HFFc6 (cell line): ENCODE measurements at regions not wholly inside any gene's neighbourhood (a gene's known extent, or its start where the extent isn't known, plus 50 kb on each side); places are given as distances from the start of the nearest gene placed in this dataset.

ENCODE experiments used
- DNase-seq: peaks from one replicate; pipeline ENCODE4 v3.0.0-alpha.2; 2018
- H3K27ac Mint-ChIP-seq: 2 replicates; pipeline ENCODE4 v1.8.0; 2020; ENCODE audit warnings: mild to moderate bottlenecking, mixed read lengths
- H3K27me3 Mint-ChIP-seq: 2 replicates; pipeline ENCODE4 v1.8.0; 2021; ENCODE audit warnings: mild to moderate bottlenecking, moderate library complexity, mixed read lengths; ENCODE audit not compliant: insufficient read depth
- H3K36me3 Mint-ChIP-seq: 2 replicates; pipeline ENCODE4 v1.8.0; 2021; ENCODE audit warnings: low read depth, mixed read lengths
- H3K4me1 Mint-ChIP-seq: 2 replicates; pipeline ENCODE4 v1.8.0; 2020; ENCODE audit warnings: low read depth, mixed read lengths
- H3K4me3 Mint-ChIP-seq: 2 replicates; pipeline ENCODE4 v1.8.0; 2020; ENCODE audit warnings: mild to moderate bottlenecking, moderate library complexity, mixed read lengths
- H3K9me3 Mint-ChIP-seq: 2 replicates; pipeline ENCODE4 v1.8.0; 2020; ENCODE audit warnings: mild to moderate bottlenecking, mixed read lengths
- CTCF ChIP-seq: fragments of 200-600 bp; sonication (generic); IDR thresholded peaks from 2 replicates; pipeline ENCODE4 v1.5.0; 2021; ENCODE audit warnings: antibody characterized with exemption, mild to moderate bottlenecking

- Mint-ChIP-seq H3K4me3 (no peak overlapping the region), H3K4me1 (peaks cover 39% of the 10 kb centered on the region), H3K27ac (no peak overlapping the region), H3K36me3 (no peaks in the 10 kb centered on the region), H3K9me3 (no peaks in the 10 kb centered on the region), H3K27me3 (no peaks in the 10 kb centered on the region)
- no peak for TF ChIP-seq CTCF
- no peak for DNase-seq
Measured at GRCh38 chr4:80135702-80136058, 61.6 kb upstream of the PRDM8 start.

- no peak overlapping the region for H3K4me3 Mint-ChIP-seq
Measured at GRCh38 chr4:80134936-80135701, 62.1 kb upstream of the ANTXR2 start.

GRCh38 chr4:80133240-80133783, 60.3 kb upstream of the ANTXR2 start:
- no peak for DNase-seq
- TF ChIP-seq CTCF, result no peak
- Mint-ChIP-seq H3K27me3 (no peaks in the 10 kb centered on the region), H3K27ac (no peak overlapping the region), H3K4me3 (no peak overlapping the region), H3K9me3 (no peaks in the 10 kb centered on the region), H3K36me3 (no peaks in the 10 kb centered on the region), H3K4me1 (peaks cover 45% of the 10 kb centered on the region)

More at GRCh38 chr4:80134936-80135701, 62.1 kb upstream of the ANTXR2 start:
- TF ChIP-seq CTCF, result no peak
- H3K27ac Mint-ChIP-seq, result no peak overlapping the region
- no peak for DNase-seq
- H3K9me3 Mint-ChIP-seq, result no peaks in the 10 kb centered on the region
- H3K27me3 Mint-ChIP-seq, result no peaks in the 10 kb centered on the region
- H3K4me1 Mint-ChIP-seq, result peaks cover 41% of the 10 kb centered on the region
- no peaks in the 10 kb centered on the region for H3K36me3 Mint-ChIP-seq

- no peak for TF ChIP-seq CTCF
- DNase-seq, result no peak
- Mint-ChIP-seq H3K4me1 (peaks cover 56% of the 10 kb centered on the region), H3K36me3 (peaks cover 5% of the 10 kb centered on the region; the same call in 1 of the 2 replicates), H3K27me3 (no peaks in the 10 kb centered on the region; the same call in 1 of the 2 replicates), H3K4me3 (no peak overlapping the region), H3K27ac (no peak overlapping the region), H3K9me3 (no peaks in the 10 kb centered on the region)
Measured at GRCh38 chr4:80129785-80130184, 56.8 kb upstream of the ANTXR2 start.

- Mint-ChIP-seq H3K4me3 (no peak overlapping the region), H3K27me3 (no peaks in the 10 kb centered on the region; the same call in 1 of the 2 replicates), H3K27ac (no peak overlapping the region)
Measured at GRCh38 chr4:80128941-80129340, 55.9 kb upstream of the ANTXR2 start.

More at GRCh38 chr4:80128941-80129340, 55.9 kb upstream of the ANTXR2 start:
- DNase-seq, result no peak
- Mint-ChIP-seq H3K9me3 (no peaks in the 10 kb centered on the region), H3K36me3 (peaks cover 5% of the 10 kb centered on the region; the same call in 1 of the 2 replicates), H3K4me1 (peaks cover 59% of the 10 kb centered on the region)
- TF ChIP-seq CTCF, result no peak
